ENCODE measurements at regions not wholly inside any gene's neighbourhood (a gene's known extent, or its start where the extent isn't known, plus 50 kb on each side); places are given as distances from the start of the nearest gene placed in this dataset.

- no TSS peak for BruUV-seq (replicated peaks)
- H3K27ac ChIP-seq (ENCODE audit: extremely low read length, insufficient read depth, low read length): no peak overlapping the region
- H3K4me2 ChIP-seq (ENCODE audit: low read depth, low read length): no peak overlapping the region
- no peak for TF ChIP-seq ZNF274 (CRISPR knock-in tag; IDR thresholded peaks at IDR 0.05)
- TF ChIP-seq, protein P1, sequence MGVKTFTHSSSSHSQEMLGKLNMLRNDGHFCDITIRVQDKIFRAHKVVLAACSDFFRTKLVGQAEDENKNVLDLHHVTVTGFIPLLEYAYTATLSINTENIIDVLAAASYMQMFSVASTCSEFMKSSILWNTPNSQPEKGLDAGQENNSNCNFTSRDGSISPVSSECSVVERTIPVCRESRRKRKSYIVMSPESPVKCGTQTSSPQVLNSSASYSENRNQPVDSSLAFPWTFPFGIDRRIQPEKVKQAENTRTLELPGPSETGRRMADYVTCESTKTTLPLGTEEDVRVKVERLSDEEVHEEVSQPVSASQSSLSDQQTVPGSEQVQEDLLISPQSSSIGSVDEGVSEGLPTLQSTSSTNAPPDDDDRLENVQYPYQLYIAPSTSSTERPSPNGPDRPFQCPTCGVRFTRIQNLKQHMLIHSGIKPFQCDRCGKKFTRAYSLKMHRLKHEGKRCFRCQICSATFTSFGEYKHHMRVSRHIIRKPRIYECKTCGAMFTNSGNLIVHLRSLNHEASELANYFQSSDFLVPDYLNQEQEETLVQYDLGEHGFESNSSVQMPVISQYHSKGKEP (CRISPR knock-in tag; IDR thresholded peaks at IDR 0.05): no peak
- TF ChIP-seq POLR2G (IDR thresholded peaks at IDR 0.05; ENCODE audit: low read depth, low read length): no peak
- TF ChIP-seq PCBP1 (IDR thresholded peaks at IDR 0.05; ENCODE audit: borderline replicate concordance, low read depth, low read length): no peak
- TF ChIP-seq KLF11 (CRISPR knock-in tag; IDR thresholded peaks at IDR 0.05): no peak
- TF ChIP-seq KDM1A (CRISPR knock-in tag; IDR thresholded peaks at IDR 0.05): no peak
- peaks cover 25% of the 10 kb centered on the region; the same call in 1 of the 2 replicates for H3K9me3 ChIP-seq (ENCODE audit: low read length)
- no peaks in the 10 kb centered on the region for H4K20me1 ChIP-seq (ENCODE audit: insufficient read depth, low read length)
- WGBS (ENCODE audit: low lambda C conversion rate): no CpG with 5 or more reads among the region's 2 CpGs
- ChIA-PET POLR2A (no interaction called here), CTCF (ENCODE audit: low intra/inter-chr PET ratio, low total read pairs) (no interaction called here)
- no peaks in the 10 kb centered on the region for H3K4me1 ChIP-seq (ENCODE audit: insufficient read depth, low read length)
- no peak overlapping the region for H3K4me3 ChIP-seq (replicated peaks in 1 of 3; ENCODE audit: insufficient read depth in 1 of 3, low read depth in 2 of 3, low read length in 3 of 3)
- H3K9ac ChIP-seq (ENCODE audit: insufficient read depth, low read depth, low read length): no peak overlapping the region
- FAIRE-seq (no peak), DNase-seq (ENCODE audit: low spot score) (no peak), ATAC-seq (no peak)
- H3K27me3 ChIP-seq (ENCODE audit: control insufficient read depth in 1 of 2, insufficient read depth in 2 of 2, low read length in 2 of 2): no peaks in the 10 kb centered on the region
- H3K79me2 ChIP-seq (ENCODE audit: insufficient read depth, low read length): no peaks in the 10 kb centered on the region
- no peaks in the 10 kb centered on the region for H3K36me3 ChIP-seq (replicated peaks in 1 of 2; ENCODE audit: control insufficient read depth in 1 of 2, insufficient read depth in 2 of 2, low read length in 2 of 2)
- H2AFZ ChIP-seq (ENCODE audit: low read length): no peak overlapping the region
- in situ Hi-C loops (cut with HindIII; ENCODE audit: extremely low pct_ligation_motif_present, low pct_unique_long_range_greater_than_20kb): no loop called here
- intact Hi-C loops (cut with micrococcal nuclease; ENCODE audit: unreplicated experiment): no loop called here
Observed at GRCh38 chr4:166421556-166422156, 548.6 kb downstream of the TLL1 start.

DNA sequence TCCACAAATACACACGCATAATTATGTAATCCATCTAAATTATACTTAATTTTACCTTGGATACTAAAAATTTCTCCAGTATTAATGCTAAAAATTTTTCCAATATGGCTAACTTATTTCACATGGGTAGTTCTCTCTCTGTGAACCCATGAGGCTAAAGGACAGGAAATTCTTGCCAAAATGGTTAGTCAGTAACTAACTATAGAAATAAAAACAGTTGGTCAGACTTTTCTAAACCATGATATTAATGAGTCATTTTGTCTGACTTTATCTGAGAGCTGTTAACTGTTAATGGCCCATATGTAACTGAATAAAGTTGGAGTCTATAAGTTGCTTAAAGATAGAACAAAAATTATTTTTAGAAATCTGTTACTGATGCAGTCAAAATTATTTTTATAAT is 549.4 kb downstream of the TLL1 start:
- Histone ChIP-seq H3K9ac (ENCODE audit: insufficient read depth, low read depth, low read length) (no peak overlapping the region), H3K27ac (ENCODE audit: extremely low read length, insufficient read depth, low read length) (no peak overlapping the region), H3K27me3 (ENCODE audit: control insufficient read depth in 1 of 2, insufficient read depth in 2 of 2, low read length in 2 of 2) (no peaks in the 10 kb centered on the region), H3K9me3 (ENCODE audit: low read length) (peaks cover 25% of the 10 kb centered on the region; the same call in 1 of the 2 replicates), H2AFZ (ENCODE audit: low read length) (no peak overlapping the region), H3K4me2 (ENCODE audit: low read depth, low read length) (no peak overlapping the region), H3K4me3 (replicated peaks in 1 of 3; ENCODE audit: insufficient read depth in 1 of 3, low read depth in 2 of 3, low read length in 3 of 3) (no peak overlapping the region), H3K4me1 (ENCODE audit: insufficient read depth, low read length) (no peaks in the 10 kb centered on the region), H4K20me1 (ENCODE audit: insufficient read depth, low read length) (no peaks in the 10 kb centered on the region), H3K79me2 (ENCODE audit: insufficient read depth, low read length) (no peaks in the 10 kb centered on the region), H3K36me3 (replicated peaks in 1 of 2; ENCODE audit: control insufficient read depth in 1 of 2, insufficient read depth in 2 of 2, low read length in 2 of 2) (no peaks in the 10 kb centered on the region)
- FAIRE-seq (no peak), DNase-seq (ENCODE audit: low spot score) (no peak), ATAC-seq (no peak)
- CTCF ChIA-PET (ENCODE audit: low intra/inter-chr PET ratio, low total read pairs): no interaction called here
- intact Hi-C loops (cut with micrococcal nuclease; ENCODE audit: unreplicated experiment): no loop called here
- in situ Hi-C loops (cut with HindIII; ENCODE audit: extremely low pct_ligation_motif_present, low pct_unique_long_range_greater_than_20kb): no loop called here
- BruUV-seq (replicated peaks): no TSS peak
- POLR2A ChIA-PET: no interaction called here
- WGBS (ENCODE audit: low lambda C conversion rate): 3% methylated on average over 1 of the region's 1 CpG
- TF ChIP-seq NCOA2 (CRISPR knock-in tag; IDR thresholded peaks at IDR 0.05) (no peak), ZNF367 (CRISPR knock-in tag; IDR thresholded peaks at IDR 0.05; ENCODE audit: borderline replicate concordance) (no peak), ZNF616 (CRISPR knock-in tag; IDR thresholded peaks at IDR 0.05; ENCODE audit: low read depth) (no peak), ZFAT (CRISPR knock-in tag; conservative IDR thresholded peaks at IDR 0.05) (no peak), ZNF740 (CRISPR knock-in tag; IDR thresholded peaks at IDR 0.05) (no peak), MTERF4 (CRISPR knock-in tag; IDR thresholded peaks at IDR 0.05) (no peak)
- TF ChIP-seq, protein P2, sequence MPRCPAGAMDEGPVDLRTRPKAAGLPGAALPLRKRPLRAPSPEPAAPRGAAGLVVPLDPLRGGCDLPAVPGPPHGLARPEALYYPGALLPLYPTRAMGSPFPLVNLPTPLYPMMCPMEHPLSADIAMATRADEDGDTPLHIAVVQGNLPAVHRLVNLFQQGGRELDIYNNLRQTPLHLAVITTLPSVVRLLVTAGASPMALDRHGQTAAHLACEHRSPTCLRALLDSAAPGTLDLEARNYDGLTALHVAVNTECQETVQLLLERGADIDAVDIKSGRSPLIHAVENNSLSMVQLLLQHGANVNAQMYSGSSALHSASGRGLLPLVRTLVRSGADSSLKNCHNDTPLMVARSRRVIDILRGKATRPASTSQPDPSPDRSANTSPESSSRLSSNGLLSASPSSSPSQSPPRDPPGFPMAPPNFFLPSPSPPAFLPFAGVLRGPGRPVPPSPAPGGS (CRISPR knock-in tag; IDR thresholded peaks at IDR 0.05): no peak
- TF ChIP-seq, protein P3, sequence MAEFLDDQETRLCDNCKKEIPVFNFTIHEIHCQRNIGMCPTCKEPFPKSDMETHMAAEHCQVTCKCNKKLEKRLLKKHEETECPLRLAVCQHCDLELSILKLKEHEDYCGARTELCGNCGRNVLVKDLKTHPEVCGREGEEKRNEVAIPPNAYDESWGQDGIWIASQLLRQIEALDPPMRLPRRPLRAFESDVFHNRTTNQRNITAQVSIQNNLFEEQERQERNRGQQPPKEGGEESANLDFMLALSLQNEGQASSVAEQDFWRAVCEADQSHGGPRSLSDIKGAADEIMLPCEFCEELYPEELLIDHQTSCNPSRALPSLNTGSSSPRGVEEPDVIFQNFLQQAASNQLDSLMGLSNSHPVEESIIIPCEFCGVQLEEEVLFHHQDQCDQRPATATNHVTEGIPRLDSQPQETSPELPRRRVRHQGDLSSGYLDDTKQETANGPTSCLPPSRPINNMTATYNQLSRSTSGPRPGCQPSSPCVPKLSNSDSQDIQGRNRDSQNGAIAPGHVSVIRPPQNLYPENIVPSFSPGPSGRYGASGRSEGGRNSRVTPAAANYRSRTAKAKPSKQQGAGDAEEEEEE (CRISPR knock-in tag; IDR thresholded peaks at IDR 0.05; ENCODE audit: borderline replicate concordance): no peak
